ENCODE measurements at regions not wholly inside any gene's neighbourhood (a gene's known extent, or its start where the extent isn't known, plus 50 kb on each side); places are given as distances from the start of the nearest gene placed in this dataset.

- no peak overlapping the region for H3K27ac Mint-ChIP-seq
- H3K9me3 Mint-ChIP-seq: peaks cover 0 to 7% of the 10 kb centered on the region in 2 donors
- DNase-seq (ENCODE audit: low spot score in 2 of 2) (no peak), ATAC-seq (no peak)
- no peaks in the 10 kb centered on the region for H3K36me3 Mint-ChIP-seq
Measured at GRCh38 chr9:29928072-29928471, 2354.8 kb upstream of the C9orf72 start.

- Mint-ChIP-seq H3K36me3 (peaks cover 0 to 18% of the 10 kb centered on the region in 2 donors), H3K9me3 (peaks cover 19 to 28% of the 10 kb centered on the region in 2 donors), H3K27ac (no peak overlapping the region)
- DNase-seq (ENCODE audit: low spot score in 2 of 2) (no peak), ATAC-seq (no peak)
Measured at GRCh38 chr9:29939559-29939958, 2366.3 kb upstream of the C9orf72 start.

- Mint-ChIP-seq H3K27ac (no peak overlapping the region), H3K9me3 (peaks cover 8 to 9% of the 10 kb centered on the region in 2 donors), H3K36me3 (no peaks in the 10 kb centered on the region)
- no peak for DNase-seq (ENCODE audit: low spot score in 2 of 2)
- ATAC-seq: no peak
Measured at GRCh38 chr9:29945012-29945411, 2371.7 kb upstream of the C9orf72 start.

- ATAC-seq (no peak), DNase-seq (ENCODE audit: low spot score in 2 of 2) (no peak)
- Mint-ChIP-seq H3K36me3 (no peaks in the 10 kb centered on the region), H3K9me3 (peaks cover 3 to 5% of the 10 kb centered on the region in 2 donors), H3K27ac (no peak overlapping the region)
Measured at GRCh38 chr9:29958469-29958868, 2385.2 kb upstream of the C9orf72 start.

GRCh38 chr9:29965834-29966233, 2392.6 kb upstream of the C9orf72 start:
- Mint-ChIP-seq H3K27ac (no peak overlapping the region), H3K36me3 (no peaks in the 10 kb centered on the region), H3K9me3 (peaks cover 9 to 15% of the 10 kb centered on the region in 2 donors)
- DNase-seq (ENCODE audit: low spot score in 2 of 2) (no peak), ATAC-seq (no peak)

- DNase-seq (ENCODE audit: low spot score in 2 of 2) (no peak), ATAC-seq (no peak)
- no peaks in the 10 kb centered on the region for H3K36me3 Mint-ChIP-seq
- H3K27ac Mint-ChIP-seq: no peak overlapping the region
- H3K9me3 Mint-ChIP-seq: peaks cover 9 to 15% of the 10 kb centered on the region in 2 donors
Measured at GRCh38 chr9:29966247-29966646, 2393.0 kb upstream of the C9orf72 start.

GRCh38 chr9:29968831-29969230, 2395.6 kb upstream of the C9orf72 start:
- ATAC-seq: no peak
- DNase-seq (ENCODE audit: low spot score in 2 of 2): no peak
- Mint-ChIP-seq H3K9me3 (peaks cover 6 to 15% of the 10 kb centered on the region in 2 donors), H3K36me3 (no peaks in the 10 kb centered on the region), H3K27ac (no peak overlapping the region)

GRCh38 chr9:29969408-29969807, 2396.1 kb upstream of the C9orf72 start:
- Mint-ChIP-seq H3K27ac (no peak overlapping the region), H3K9me3 (peaks cover 6 to 15% of the 10 kb centered on the region in 2 donors), H3K36me3 (no peaks in the 10 kb centered on the region)
- peak in 1 of 2 donors; percentile 51 for DNase-seq (ENCODE audit: low spot score in 2 of 2)
- ATAC-seq: no peak

GRCh38 chr9:29969856-29970647, 2396.8 kb upstream of the C9orf72 start:
- DNase-seq (ENCODE audit: low spot score in 2 of 2) (no peak), ATAC-seq (no peak)
- peaks cover 6 to 9% of the 10 kb centered on the region in 2 donors for H3K9me3 Mint-ChIP-seq
- H3K36me3 Mint-ChIP-seq: no peaks in the 10 kb centered on the region
- no peak overlapping the region for H3K27ac Mint-ChIP-seq

- ATAC-seq (no peak), DNase-seq (ENCODE audit: low spot score in 2 of 2) (no peak)
- Mint-ChIP-seq H3K9me3 (no peaks in the 10 kb centered on the region), H3K36me3 (no peaks in the 10 kb centered on the region), H3K27ac (no peak overlapping the region)
Measured at GRCh38 chr9:29974197-29974596, 2400.9 kb upstream of the C9orf72 start.

GRCh38 chr9:29976981-29977380, 2403.7 kb upstream of the C9orf72 start:
- no peak overlapping the region for H3K27ac Mint-ChIP-seq
- ATAC-seq (no peak), DNase-seq (ENCODE audit: low spot score in 2 of 2) (no peak)
- no peaks in the 10 kb centered on the region for H3K36me3 Mint-ChIP-seq
- peaks cover 3 to 7% of the 10 kb centered on the region in 2 donors for H3K9me3 Mint-ChIP-seq

- Mint-ChIP-seq H3K27ac (no peak overlapping the region), H3K36me3 (no peaks in the 10 kb centered on the region), H3K9me3 (peaks cover 7% of the 10 kb centered on the region in 2 donors)
- no peak for ATAC-seq
- DNase-seq (ENCODE audit: low spot score in 2 of 2): no peak
Measured at GRCh38 chr9:29981013-29981412, 2403.4 kb upstream of the ACO1 start.

- no peak for ATAC-seq
- no peak for DNase-seq (ENCODE audit: low spot score in 2 of 2)
- no peaks in the 10 kb centered on the region for H3K36me3 Mint-ChIP-seq
- H3K27ac Mint-ChIP-seq: no peak overlapping the region
- H3K9me3 Mint-ChIP-seq: peaks cover 13 to 22% of the 10 kb centered on the region in 2 donors
Measured at GRCh38 chr9:29999645-30000044, 2384.8 kb upstream of the ACO1 start.

- Mint-ChIP-seq H3K36me3 (no peaks in the 10 kb centered on the region), H3K9me3 (no peaks in the 10 kb centered on the region), H3K27ac (no peak overlapping the region)
- DNase-seq (ENCODE audit: low spot score in 2 of 2) (no peak), ATAC-seq (no peak)
Measured at GRCh38 chr9:30010691-30011090, 2373.8 kb upstream of the ACO1 start.

GRCh38 chr9:30012622-30013021, 2371.8 kb upstream of the ACO1 start:
- Mint-ChIP-seq H3K36me3 (no peaks in the 10 kb centered on the region), H3K9me3 (no peaks in the 10 kb centered on the region), H3K27ac (no peak overlapping the region)
- no peak for DNase-seq (ENCODE audit: low spot score in 2 of 2)
- ATAC-seq: no peak

GRCh38 chr9:30015073-30015472, 2369.4 kb upstream of the ACO1 start:
- DNase-seq (ENCODE audit: low spot score in 2 of 2): no peak
- Mint-ChIP-seq H3K27ac (no peak overlapping the region), H3K9me3 (no peaks in the 10 kb centered on the region), H3K36me3 (no peaks in the 10 kb centered on the region)
- no peak for ATAC-seq

GRCh38 chr9:30020161-30020560, 2364.3 kb upstream of the ACO1 start:
- H3K9me3 Mint-ChIP-seq: no peaks in the 10 kb centered on the region
- H3K36me3 Mint-ChIP-seq: no peaks in the 10 kb centered on the region
- ATAC-seq (no peak), DNase-seq (ENCODE audit: low spot score in 2 of 2) (no peak)
- H3K27ac Mint-ChIP-seq: no peak overlapping the region

- H3K27ac Mint-ChIP-seq: no peak overlapping the region
- DNase-seq (ENCODE audit: low spot score in 2 of 2) (no peak), ATAC-seq (no peak)
- H3K36me3 Mint-ChIP-seq: no peaks in the 10 kb centered on the region
- peaks cover 8 to 14% of the 10 kb centered on the region in 2 donors for H3K9me3 Mint-ChIP-seq
Measured at GRCh38 chr9:30035761-30036160, 2348.7 kb upstream of the ACO1 start.
